GM12878 (cell line): ENCODE measurements at regions not wholly inside any gene's neighbourhood (a gene's known extent, or its start where the extent isn't known, plus 50 kb on each side); places are given as distances from the start of the nearest gene placed in this dataset.

Experiments used
- ATAC-seq: fragments of 200-7000 bp; cut with Tn5 transposase; 3 replicates; pipeline ENCODE4 v1.9.1; 2020; ENCODE audit warnings: mild to moderate bottlenecking, moderate library complexity
- BruUV-seq: library from RNA; stranded (reverse); fragments of 400-500 nt; replicated peaks from 2 replicates; lab custom pipeline; 2021; lab: Mats Ljungman, UMichigan
- CTCF ChIA-PET: fragments of 300-600 bp; sonication (Branson Sonifier 250); formaldehyde crosslinking; extraction: SDS; loops from one replicate; lab custom pipeline; 2021; ENCODE audit warnings: inconsistent platforms; lab: Yijun Ruan, JAX
- POLR2A ChIA-PET: fragments of 350-600 bp; formaldehyde crosslinking; extraction: SDS; loops from one replicate; lab custom pipeline; 2021; ENCODE audit warnings: inconsistent platforms; lab: Charles Lee
- RAD21 ChIA-PET: fragments of 300-600 bp; sonication (Branson Sonifier 250); formaldehyde crosslinking; loops from one replicate; lab custom pipeline; 2023; ENCODE audit warnings: antibody characterized with exemption; ENCODE audit not compliant: unreplicated experiment; lab: Charles Lee
- SMC1A ChIA-PET: fragments of 300-600 bp; sonication (Branson Sonifier 250); formaldehyde crosslinking; loops from one replicate; lab custom pipeline; 2023; ENCODE audit not compliant: unreplicated experiment, uncharacterized antibody; lab: Charles Lee
- DNase-seq: peaks from one replicate; pipeline ENCODE4 v3.0.0-alpha.2; 2011; ENCODE audit warnings: low read depth, low spot score
- FAIRE-seq: peaks from 3 replicates; lab custom pipeline; 2011; peaks lifted over from hg19 to GRCh38; lab: Jason Lieb, UNC
- H2AFZ ChIP-seq: 2 replicates; pipeline ENCODE4 v1.6.0; 2011; ENCODE audit warnings: low read depth, low read length, control low read depth; ENCODE audit not compliant: control insufficient read depth
- H3K27ac ChIP-seq: 2 replicates; pipeline ENCODE4 v1.5.1; 2011; ENCODE audit warnings: control low read depth; ENCODE audit not compliant: control insufficient read depth, insufficient read depth
- H3K27me3 ChIP-seq, 2 experiments: replicated peaks in 1 of 2; 2 replicates each; pipeline versions ENCODE4 v1.6.0 to v1.6.1; 2011; ENCODE audit warnings: low read length in 1 of 2; ENCODE audit not compliant: control insufficient read depth in 2 of 2, insufficient read depth in 2 of 2
- H3K36me3 ChIP-seq, 2 experiments: 2 replicates each; pipeline ENCODE4 v1.5.1; 2011; ENCODE audit warnings: low read length in 1 of 2; ENCODE audit not compliant: control insufficient read depth in 2 of 2, insufficient read depth in 2 of 2
- H3K4me1 ChIP-seq: 2 replicates; pipeline ENCODE4 v1.6.1; 2011; ENCODE audit warnings: mild to moderate bottlenecking, low read length, moderate library complexity, mixed read lengths; ENCODE audit not compliant: control insufficient read depth, insufficient read depth
- H3K4me2 ChIP-seq: 2 replicates; pipeline ENCODE4 v1.6.0; 2011; ENCODE audit warnings: control low read depth; ENCODE audit not compliant: control insufficient read depth, insufficient read depth
- H3K4me3 ChIP-seq: fragments of 200-600 bp; sonication (generic); 2 replicates; pipeline ENCODE4 v1.5.1; 2016
- H3K79me2 ChIP-seq: 2 replicates; pipeline ENCODE4 v1.6.0; 2011; ENCODE audit warnings: low read length; ENCODE audit not compliant: control insufficient read depth, insufficient read depth
- H3K9ac ChIP-seq: 2 replicates; pipeline ENCODE4 v1.8.0; 2011; ENCODE audit warnings: low read length, control low read depth, mixed read lengths; ENCODE audit not compliant: control insufficient read depth, insufficient read depth
- H3K9me3 ChIP-seq: replicated peaks from 3 replicates; pipeline ENCODE4 v1.5.1; 2011; ENCODE audit warnings: mild to moderate bottlenecking, low read length; ENCODE audit not compliant: control insufficient read depth, insufficient read depth
- H4K20me1 ChIP-seq: 2 replicates; pipeline ENCODE4 v1.6.0; 2011; ENCODE audit not compliant: control insufficient read depth, insufficient read depth
- ETV6 ChIP-seq, 2 experiments: fragments of 450-650 bp in 1 of 2; IDR thresholded peaks in 1 of 2; conservative IDR thresholded peaks in 1 of 2; 2 replicates each; pipeline ENCODE4 v1.6.1; 2014; ENCODE audit warnings: antibody characterized with exemption in 1 of 2, borderline replicate concordance in 1 of 2, low read depth in 1 of 2, mild to moderate bottlenecking in 1 of 2, moderate library complexity in 1 of 2
- HDAC6 ChIP-seq: fragments of 200-600 bp; sonication (generic); IDR thresholded peaks from one replicate; pipeline ENCODE4 v1.8.0; 2017; ENCODE audit warnings: antibody characterized with exemption; ENCODE audit not compliant: unreplicated experiment
- KLF5 ChIP-seq: fragments of 450-650 bp; IDR thresholded peaks from 2 replicates; pipeline ENCODE4 v1.6.1; 2014; ENCODE audit warnings: mild to moderate bottlenecking; ENCODE audit not compliant: partially characterized antibody
- LARP7 ChIP-seq: fragments of 450-650 bp; IDR thresholded peaks from 2 replicates; pipeline ENCODE4 v1.6.1; 2017; ENCODE audit warnings: mild to moderate bottlenecking
- NR2C2 ChIP-seq: IDR thresholded peaks from 2 replicates; pipeline ENCODE4 v1.6.1; 2011; ENCODE audit warnings: borderline replicate concordance, low read depth; ENCODE audit not compliant: control insufficient read depth, insufficient read length
- NR2F1 ChIP-seq: fragments of 450-650 bp; conservative IDR thresholded peaks from 2 replicates; pipeline ENCODE4 v1.6.1; 2017; ENCODE audit warnings: mild to moderate bottlenecking
- SMAD1 ChIP-seq: fragments of 450-650 bp; IDR thresholded peaks from 2 replicates; pipeline ENCODE4 v1.6.1; 2018; ENCODE audit warnings: mild to moderate bottlenecking, low read depth; ENCODE audit not compliant: partially characterized antibody
- SPI1 ChIP-seq: IDR thresholded peaks from 2 replicates; pipeline ENCODE4 v1.6.1; 2011; ENCODE audit warnings: low read depth, mild to moderate bottlenecking, low read length, moderate library complexity, borderline replicate concordance; ENCODE audit not compliant: insufficient read depth
- TAF1 ChIP-seq: IDR thresholded peaks from 2 replicates; pipeline ENCODE4 v1.6.1; 2011; ENCODE audit warnings: mild to moderate bottlenecking, low read depth, low read length, borderline replicate concordance
- TARDBP ChIP-seq: IDR thresholded peaks from 2 replicates; pipeline ENCODE4 v1.6.1; 2016; ENCODE audit warnings: borderline replicate concordance
- ZNF207 ChIP-seq: fragments of 450-650 bp; IDR thresholded peaks from 2 replicates; pipeline ENCODE4 v1.6.1; 2014; ENCODE audit warnings: antibody characterized with exemption, mild to moderate bottlenecking, borderline replicate concordance
- WGBS: methylation state at CpG from one replicate; pipeline ENCODE4 v1.1.6; 2016; ENCODE audit warnings: low lambda C conversion rate; ENCODE audit not compliant: insufficient replicate concordance, insufficient coverage; ENCODE audit errors: missing lambda C conversion rate; 5-methylcytosine and 5-hydroxymethylcytosine counted together
- in situ Hi-C: fragments of 300-500 bp; cut with MboI; formaldehyde crosslinking; loops from 9 replicates; pipeline ENCODE4 v1.14.3; 2018; ENCODE audit warnings: mixed read lengths
- intact Hi-C: fragments of 100-400 bp; cut with micrococcal nuclease; formaldehyde crosslinking; loops from one replicate; pipeline ENCODE4 v1.14.2; 2022; ENCODE audit not compliant: unreplicated experiment
- TF ChIP-seq, protein P1 (sequence below): fragments of 450-650 bp; formaldehyde crosslinking; IDR thresholded peaks from 2 replicates; pipeline ENCODE4 v1.5.0; 2022; ENCODE audit warnings: mild to moderate bottlenecking, missing genetic modification characterization
- TF ChIP-seq, protein P2 (sequence below): fragments of 450-650 bp; IDR thresholded peaks from 2 replicates; pipeline ENCODE4 v1.6.1; 2014; ENCODE audit warnings: mild to moderate bottlenecking
- TF ChIP-seq, protein P3 (sequence below), 3 experiments: IDR thresholded peaks in 2 of 3; conservative IDR thresholded peaks in 1 of 3; 2 replicates each; pipeline ENCODE4 v1.5.1; 2011; ENCODE audit warnings: low read depth in 3 of 3, low read length in 3 of 3, mild to moderate bottlenecking in 3 of 3, control low read depth in 2 of 3, moderate library complexity in 2 of 3, inconsistent platforms in 1 of 3, mixed read lengths in 1 of 3; ENCODE audit not compliant: control insufficient read depth in 2 of 3, insufficient read depth in 1 of 3; ENCODE audit errors: extremely low read depth in 1 of 3
- TF ChIP-seq, protein P4 (sequence below): IDR thresholded peaks from 2 replicates; pipeline ENCODE4 v1.6.1; 2012; ENCODE audit warnings: low read depth, low read length, improper control_type of control experiment
- TF ChIP-seq, protein P5 (sequence below): IDR thresholded peaks from 2 replicates; pipeline ENCODE4 v1.6.1; 2011; ENCODE audit warnings: mild to moderate bottlenecking, low read depth, low read length, moderate library complexity; ENCODE audit not compliant: insufficient replicate concordance

DNA sequence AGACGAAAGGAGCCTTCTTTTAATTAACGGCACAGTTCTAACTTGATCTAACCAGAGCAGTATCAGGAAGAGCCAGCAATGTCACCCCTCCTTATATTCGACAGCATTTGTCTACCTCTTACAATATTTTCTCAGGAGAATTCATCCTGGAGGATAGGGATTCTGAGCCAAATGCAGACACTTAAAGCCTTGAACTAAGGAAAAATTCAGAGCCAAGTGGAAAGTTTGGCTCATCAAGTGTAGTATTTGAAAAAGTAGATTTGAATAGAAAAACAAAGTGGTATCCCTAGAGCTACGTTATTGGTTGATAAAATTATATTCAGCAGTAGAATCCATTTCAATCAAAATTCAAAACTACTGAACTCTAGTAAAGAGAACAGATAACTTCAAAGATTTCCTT, 732.0 kb upstream of the ADGRL2 start:
- Histone ChIP-seq H3K9me3 (no peaks in the 10 kb centered on the region), H2AFZ (no peak overlapping the region), H3K79me2 (no peaks in the 10 kb centered on the region), H3K9ac (no peak overlapping the region), H3K4me3 (no peak overlapping the region), H3K36me3 (no peaks in the 10 kb centered on the region), H3K4me1 (no peaks in the 10 kb centered on the region), H3K27ac (no peak overlapping the region), H4K20me1 (no peaks in the 10 kb centered on the region), H3K4me2 (no peak overlapping the region), H3K27me3 (no peaks in the 10 kb centered on the region)
- POLR2A ChIA-PET: no interaction called here
- no peak for ATAC-seq
- SMC1A ChIA-PET: no interaction called here
- in situ Hi-C loops: no loop called here
- DNase-seq: no peak
- no TSS peak for BruUV-seq
- intact Hi-C loops: no loop called here
- WGBS: 10% methylated on average over 4 of the region's 4 CpGs
- CTCF ChIA-PET: no interaction called here
- no peak for FAIRE-seq
- RAD21 ChIA-PET: no interaction called here
- TF ChIP-seq NR2C2: no peak
- TF ChIP-seq KLF5: no peak
- TF ChIP-seq, protein P1, sequence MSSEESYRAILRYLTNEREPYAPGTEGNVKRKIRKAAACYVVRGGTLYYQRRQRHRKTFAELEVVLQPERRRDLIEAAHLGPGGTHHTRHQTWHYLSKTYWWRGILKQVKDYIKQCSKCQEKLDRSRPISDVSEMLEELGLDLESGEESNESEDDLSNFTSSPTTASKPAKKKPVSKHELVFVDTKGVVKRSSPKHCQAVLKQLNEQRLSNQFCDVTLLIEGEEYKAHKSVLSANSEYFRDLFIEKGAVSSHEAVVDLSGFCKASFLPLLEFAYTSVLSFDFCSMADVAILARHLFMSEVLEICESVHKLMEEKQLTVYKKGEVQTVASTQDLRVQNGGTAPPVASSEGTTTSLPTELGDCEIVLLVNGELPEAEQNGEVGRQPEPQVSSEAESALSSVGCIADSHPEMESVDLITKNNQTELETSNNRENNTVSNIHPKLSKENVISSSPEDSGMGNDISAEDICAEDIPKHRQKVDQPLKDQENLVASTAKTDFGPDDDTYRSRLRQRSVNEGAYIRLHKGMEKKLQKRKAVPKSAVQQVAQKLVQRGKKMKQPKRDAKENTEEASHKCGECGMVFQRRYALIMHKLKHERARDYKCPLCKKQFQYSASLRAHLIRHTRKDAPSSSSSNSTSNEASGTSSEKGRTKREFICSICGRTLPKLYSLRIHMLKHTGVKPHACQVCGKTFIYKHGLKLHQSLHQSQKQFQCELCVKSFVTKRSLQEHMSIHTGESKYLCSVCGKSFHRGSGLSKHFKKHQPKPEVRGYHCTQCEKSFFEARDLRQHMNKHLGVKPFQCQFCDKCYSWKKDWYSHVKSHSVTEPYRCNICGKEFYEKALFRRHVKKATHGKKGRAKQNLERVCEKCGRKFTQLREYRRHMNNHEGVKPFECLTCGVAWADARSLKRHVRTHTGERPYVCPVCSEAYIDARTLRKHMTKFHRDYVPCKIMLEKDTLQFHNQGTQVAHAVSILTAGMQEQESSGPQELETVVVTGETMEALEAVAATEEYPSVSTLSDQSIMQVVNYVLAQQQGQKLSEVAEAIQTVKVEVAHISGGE (CRISPR knock-in tag): no peak
- TF ChIP-seq HDAC6: no peak
- no peak for TF ChIP-seq NR2F1
- no peak for TF ChIP-seq SPI1
- no peak for TF ChIP-seq ZNF207
- TF ChIP-seq, protein P2, sequence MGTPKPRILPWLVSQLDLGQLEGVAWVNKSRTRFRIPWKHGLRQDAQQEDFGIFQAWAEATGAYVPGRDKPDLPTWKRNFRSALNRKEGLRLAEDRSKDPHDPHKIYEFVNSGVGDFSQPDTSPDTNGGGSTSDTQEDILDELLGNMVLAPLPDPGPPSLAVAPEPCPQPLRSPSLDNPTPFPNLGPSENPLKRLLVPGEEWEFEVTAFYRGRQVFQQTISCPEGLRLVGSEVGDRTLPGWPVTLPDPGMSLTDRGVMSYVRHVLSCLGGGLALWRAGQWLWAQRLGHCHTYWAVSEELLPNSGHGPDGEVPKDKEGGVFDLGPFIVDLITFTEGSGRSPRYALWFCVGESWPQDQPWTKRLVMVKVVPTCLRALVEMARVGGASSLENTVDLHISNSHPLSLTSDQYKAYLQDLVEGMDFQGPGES: no peak
- TF ChIP-seq, protein P3, sequence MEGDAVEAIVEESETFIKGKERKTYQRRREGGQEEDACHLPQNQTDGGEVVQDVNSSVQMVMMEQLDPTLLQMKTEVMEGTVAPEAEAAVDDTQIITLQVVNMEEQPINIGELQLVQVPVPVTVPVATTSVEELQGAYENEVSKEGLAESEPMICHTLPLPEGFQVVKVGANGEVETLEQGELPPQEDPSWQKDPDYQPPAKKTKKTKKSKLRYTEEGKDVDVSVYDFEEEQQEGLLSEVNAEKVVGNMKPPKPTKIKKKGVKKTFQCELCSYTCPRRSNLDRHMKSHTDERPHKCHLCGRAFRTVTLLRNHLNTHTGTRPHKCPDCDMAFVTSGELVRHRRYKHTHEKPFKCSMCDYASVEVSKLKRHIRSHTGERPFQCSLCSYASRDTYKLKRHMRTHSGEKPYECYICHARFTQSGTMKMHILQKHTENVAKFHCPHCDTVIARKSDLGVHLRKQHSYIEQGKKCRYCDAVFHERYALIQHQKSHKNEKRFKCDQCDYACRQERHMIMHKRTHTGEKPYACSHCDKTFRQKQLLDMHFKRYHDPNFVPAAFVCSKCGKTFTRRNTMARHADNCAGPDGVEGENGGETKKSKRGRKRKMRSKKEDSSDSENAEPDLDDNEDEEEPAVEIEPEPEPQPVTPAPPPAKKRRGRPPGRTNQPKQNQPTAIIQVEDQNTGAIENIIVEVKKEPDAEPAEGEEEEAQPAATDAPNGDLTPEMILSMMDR (IDR thresholded peaks at IDR 0.05 in 2 of 3, conservative IDR thresholded peaks at IDR 0.05 in 1 of 3; ENCODE audit: control insufficient read depth in 2 of 3, extremely low read depth in 1 of 3, insufficient read depth in 1 of 3, low read depth in 3 of 3, low read length in 3 of 3): no peak
- TF ChIP-seq, protein P4, sequence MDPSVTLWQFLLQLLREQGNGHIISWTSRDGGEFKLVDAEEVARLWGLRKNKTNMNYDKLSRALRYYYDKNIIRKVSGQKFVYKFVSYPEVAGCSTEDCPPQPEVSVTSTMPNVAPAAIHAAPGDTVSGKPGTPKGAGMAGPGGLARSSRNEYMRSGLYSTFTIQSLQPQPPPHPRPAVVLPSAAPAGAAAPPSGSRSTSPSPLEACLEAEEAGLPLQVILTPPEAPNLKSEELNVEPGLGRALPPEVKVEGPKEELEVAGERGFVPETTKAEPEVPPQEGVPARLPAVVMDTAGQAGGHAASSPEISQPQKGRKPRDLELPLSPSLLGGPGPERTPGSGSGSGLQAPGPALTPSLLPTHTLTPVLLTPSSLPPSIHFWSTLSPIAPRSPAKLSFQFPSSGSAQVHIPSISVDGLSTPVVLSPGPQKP: no peak
- TF ChIP-seq SMAD1: no peak
- no peak for TF ChIP-seq LARP7
- no peak for TF ChIP-seq ETV6 (conservative IDR thresholded peaks at IDR 0.05 in 1 of 2, IDR thresholded peaks at IDR 0.05 in 1 of 2; ENCODE audit: borderline replicate concordance in 1 of 2, low read depth in 1 of 2)
- TF ChIP-seq, protein P5, sequence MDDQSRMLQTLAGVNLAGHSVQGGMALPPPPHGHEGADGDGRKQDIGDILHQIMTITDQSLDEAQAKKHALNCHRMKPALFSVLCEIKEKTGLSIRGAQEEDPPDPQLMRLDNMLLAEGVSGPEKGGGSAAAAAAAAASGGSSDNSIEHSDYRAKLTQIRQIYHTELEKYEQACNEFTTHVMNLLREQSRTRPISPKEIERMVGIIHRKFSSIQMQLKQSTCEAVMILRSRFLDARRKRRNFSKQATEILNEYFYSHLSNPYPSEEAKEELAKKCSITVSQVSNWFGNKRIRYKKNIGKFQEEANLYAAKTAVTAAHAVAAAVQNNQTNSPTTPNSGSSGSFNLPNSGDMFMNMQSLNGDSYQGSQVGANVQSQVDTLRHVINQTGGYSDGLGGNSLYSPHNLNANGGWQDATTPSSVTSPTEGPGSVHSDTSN: no peak
- no peak for TF ChIP-seq TARDBP
- no peak for TF ChIP-seq TAF1
